HG02973 (cell line): ENCODE measurements at regions not wholly inside any gene's neighbourhood (a gene's known extent, or its start where the extent isn't known, plus 50 kb on each side); places are given as distances from the start of the nearest gene placed in this dataset.

ENCODE experiments used
- ATAC-seq: cut with Tn5 transposase; IDR thresholded peaks from one replicate; pipeline ENCODE4 v1.9.1; 2021; ENCODE audit warnings: moderate library complexity; ENCODE audit not compliant: unreplicated experiment

GRCh38 chr16:51630076-51630475, 479.0 kb upstream of the SALL1 start:
- no peak for ATAC-seq

- no peak for ATAC-seq
These were observed 478.5 kb upstream of the SALL1 start for GRCh38 chr16:51629576-51629975.

- no peak for ATAC-seq
These were observed 473.2 kb upstream of the SALL1 start for GRCh38 chr16:51624080-51624775.

GRCh38 chr16:51621610-51622009, 470.5 kb upstream of the SALL1 start:
- no peak for ATAC-seq

GRCh38 chr16:51615141-51615540, 464.1 kb upstream of the SALL1 start:
- ATAC-seq, result no peak

- no peak for ATAC-seq
These were observed 456.2 kb upstream of the SALL1 start for GRCh38 chr16:51607201-51607651.

GRCh38 chr16:51596247-51596646, 445.2 kb upstream of the SALL1 start:
- no peak for ATAC-seq

- no peak for ATAC-seq
These were observed 441.6 kb upstream of the SALL1 start for GRCh38 chr16:51592535-51593300.

- ATAC-seq, result no peak
These were observed 441.0 kb upstream of the SALL1 start for GRCh38 chr16:51592001-51592501.

- no peak for ATAC-seq
These were observed 440.4 kb upstream of the SALL1 start for GRCh38 chr16:51591480-51591879.

GRCh38 chr16:51579652-51580360, 428.7 kb upstream of the SALL1 start:
- ATAC-seq, result no peak

GRCh38 chr16:51577621-51578303, 426.7 kb upstream of the SALL1 start:
- no peak for ATAC-seq

GRCh38 chr16:51576498-51577195, 425.6 kb upstream of the SALL1 start:
- ATAC-seq, result no peak

GRCh38 chr16:51573191-51573590, 422.1 kb upstream of the SALL1 start:
- no peak for ATAC-seq

GRCh38 chr16:51569203-51569931, 418.3 kb upstream of the SALL1 start:
- ATAC-seq, result no peak

- no peak for ATAC-seq
These were observed 416.8 kb upstream of the SALL1 start for GRCh38 chr16:51567911-51568310.

GRCh38 chr16:51565184-51565583, 414.1 kb upstream of the SALL1 start:
- ATAC-seq, result no peak

GRCh38 chr16:51562891-51563290, 411.8 kb upstream of the SALL1 start:
- ATAC-seq, result no peak

- ATAC-seq, result no peak
These were observed 408.8 kb upstream of the SALL1 start for GRCh38 chr16:51559901-51560300.

- no peak for ATAC-seq
These were observed 406.6 kb upstream of the SALL1 start for GRCh38 chr16:51557670-51558069.
